ENCODE measurements at regions not wholly inside any gene's neighbourhood (a gene's known extent, or its start where the extent isn't known, plus 50 kb on each side); places are given as distances from the start of the nearest gene placed in this dataset.
"Not testable (repeated sequence)": the region's sequence is repeated elsewhere in the genome, so short reads cannot be mapped to it uniquely, and the experiment has no call there.

DNA sequence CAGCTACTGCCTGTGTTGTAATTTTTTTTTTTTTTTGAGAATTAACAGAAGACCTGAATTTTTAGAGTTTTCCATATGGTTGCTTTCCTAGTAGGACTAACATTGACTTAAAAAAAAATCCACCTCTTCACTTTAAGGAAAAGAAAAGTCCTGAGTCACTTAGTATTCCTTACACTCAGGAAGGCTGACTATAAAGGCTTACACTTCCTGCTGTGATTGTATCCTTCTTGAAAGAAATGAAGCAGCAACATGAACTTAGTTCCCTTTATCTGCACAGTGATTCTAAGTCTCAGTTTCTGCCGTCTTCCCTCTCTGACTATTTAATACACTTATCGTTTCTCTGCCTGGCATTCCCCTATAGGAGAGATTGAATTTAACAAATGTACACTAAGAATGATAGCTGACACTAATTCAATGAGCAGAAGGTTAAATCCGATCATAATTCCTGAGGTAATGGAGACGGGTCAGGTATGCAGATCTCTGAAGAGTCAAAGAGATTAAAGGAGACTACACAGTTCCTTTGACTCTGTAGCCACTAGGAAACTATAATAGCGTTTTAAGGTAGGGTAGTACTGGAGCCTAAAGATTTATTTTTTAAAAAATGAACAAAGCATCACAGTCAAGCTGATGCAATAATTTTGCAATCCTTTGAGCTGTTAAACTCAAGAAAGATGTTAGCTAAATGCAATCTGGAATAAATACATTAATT lies 185.1 kb upstream of the ELAVL2 start:
- no peak for TF ChIP-seq POLR2A (IDR thresholded peaks at IDR 0.05)
- TF ChIP-seq, protein P1, sequence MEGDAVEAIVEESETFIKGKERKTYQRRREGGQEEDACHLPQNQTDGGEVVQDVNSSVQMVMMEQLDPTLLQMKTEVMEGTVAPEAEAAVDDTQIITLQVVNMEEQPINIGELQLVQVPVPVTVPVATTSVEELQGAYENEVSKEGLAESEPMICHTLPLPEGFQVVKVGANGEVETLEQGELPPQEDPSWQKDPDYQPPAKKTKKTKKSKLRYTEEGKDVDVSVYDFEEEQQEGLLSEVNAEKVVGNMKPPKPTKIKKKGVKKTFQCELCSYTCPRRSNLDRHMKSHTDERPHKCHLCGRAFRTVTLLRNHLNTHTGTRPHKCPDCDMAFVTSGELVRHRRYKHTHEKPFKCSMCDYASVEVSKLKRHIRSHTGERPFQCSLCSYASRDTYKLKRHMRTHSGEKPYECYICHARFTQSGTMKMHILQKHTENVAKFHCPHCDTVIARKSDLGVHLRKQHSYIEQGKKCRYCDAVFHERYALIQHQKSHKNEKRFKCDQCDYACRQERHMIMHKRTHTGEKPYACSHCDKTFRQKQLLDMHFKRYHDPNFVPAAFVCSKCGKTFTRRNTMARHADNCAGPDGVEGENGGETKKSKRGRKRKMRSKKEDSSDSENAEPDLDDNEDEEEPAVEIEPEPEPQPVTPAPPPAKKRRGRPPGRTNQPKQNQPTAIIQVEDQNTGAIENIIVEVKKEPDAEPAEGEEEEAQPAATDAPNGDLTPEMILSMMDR (IDR thresholded peaks at IDR 0.05), result no peak
- H3K4me3 ChIP-seq (ENCODE audit: low read depth, poor library complexity, severe bottlenecking), result no peak overlapping the region
- intact Hi-C loops (cut with DNase I; ENCODE audit: low total_unique reads), result loop anchor here (5.0 kb wide), 1 partner anchor 1116 kb away; no protein-coding TSS in a partner anchor
- DNase-seq (ENCODE audit: low spot score in 2 of 2), result no peak
- WGBS, 2 donors, result 65 to 69% methylated on average over 5 of the region's 5 CpGs

DNA sequence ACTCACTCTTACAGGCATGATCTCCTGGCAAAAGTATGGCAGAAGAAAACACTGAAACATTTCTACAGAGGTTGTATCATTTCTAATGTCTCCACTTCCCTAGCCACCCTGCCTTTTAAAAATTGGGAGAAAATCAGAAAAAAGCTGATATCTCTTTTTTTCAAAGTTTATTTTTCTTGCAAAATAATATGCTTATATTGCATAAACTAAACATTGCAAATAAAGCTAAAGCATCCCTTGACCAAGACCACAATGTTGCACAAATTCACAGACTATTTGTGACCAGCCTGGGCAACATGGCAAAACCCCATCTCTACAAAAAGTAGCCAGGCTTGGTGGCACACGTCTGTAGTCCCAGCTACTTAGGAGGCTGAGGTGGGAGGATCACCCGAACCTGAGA lies 183.3 kb upstream of the ELAVL2 start:
- intact Hi-C loops (cut with DNase I; ENCODE audit: low total_unique reads), result no loop called here
- H3K4me3 ChIP-seq (ENCODE audit: low read depth, poor library complexity, severe bottlenecking), result no peak overlapping the region
- WGBS, 2 donors, result 80 to 81% methylated on average over 2 of the region's 2 CpGs
- DNase-seq (ENCODE audit: low spot score in 2 of 2), result no peak
- no peak for TF ChIP-seq POLR2A (IDR thresholded peaks at IDR 0.05)
- TF ChIP-seq, protein P1 (IDR thresholded peaks at IDR 0.05), result no peak

DNA sequence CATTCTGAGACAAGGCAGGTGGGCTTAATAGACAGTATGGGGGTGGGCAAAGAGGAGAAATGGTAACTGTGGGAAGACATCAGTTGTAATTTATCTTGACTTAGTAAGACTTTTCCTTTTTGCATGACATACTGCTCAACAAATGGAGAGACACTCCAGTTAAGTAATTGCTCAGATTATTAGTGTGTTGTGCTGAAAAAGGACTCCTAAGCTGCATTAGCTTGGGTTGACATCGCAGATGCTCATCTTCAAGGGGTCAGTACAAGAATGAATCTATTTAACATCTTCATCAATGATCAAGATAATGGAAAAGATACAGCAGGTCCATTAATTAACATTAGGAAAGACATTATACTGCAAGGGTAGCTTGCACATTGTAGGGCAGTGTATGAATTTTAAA lies 181.1 kb upstream of the ELAVL2 start:
- 91 to 97% methylated on average over 1 of the region's 1 CpG for WGBS, 2 donors
- DNase-seq (ENCODE audit: low spot score in 2 of 2), result no peak
- intact Hi-C loops (cut with DNase I; ENCODE audit: low total_unique reads), result no loop called here
- TF ChIP-seq, protein P1 (IDR thresholded peaks at IDR 0.05), result no peak
- no peak for TF ChIP-seq POLR2A (IDR thresholded peaks at IDR 0.05)
- no peak overlapping the region for H3K4me3 ChIP-seq (ENCODE audit: low read depth, poor library complexity, severe bottlenecking)

DNA sequence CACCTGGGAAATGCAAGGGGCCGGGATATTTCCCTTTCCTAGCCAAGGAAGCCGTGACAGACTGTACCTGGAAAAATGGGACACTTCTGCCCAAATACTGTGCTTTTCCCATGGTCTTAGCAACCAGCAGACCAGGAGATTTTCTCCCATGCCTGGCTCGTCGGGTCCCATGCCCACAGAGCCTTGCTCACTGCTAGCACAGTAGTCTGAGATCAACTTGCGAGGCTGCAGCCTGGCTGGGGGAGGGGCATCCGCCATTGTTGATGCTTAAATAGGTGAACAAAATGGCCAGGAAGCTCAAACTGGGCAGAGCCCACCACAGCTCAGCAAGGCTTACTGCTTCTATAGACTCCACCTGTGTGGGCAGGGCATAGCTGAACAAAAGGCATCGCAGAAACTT lies 165.8 kb upstream of the ELAVL2 start:
- DNase-seq (ENCODE audit: low spot score in 2 of 2); intact Hi-C loops (cut with DNase I; ENCODE audit: low total_unique reads); H3K4me3 ChIP-seq (ENCODE audit: low read depth, poor library complexity, severe bottlenecking): not testable (repeated sequence)
- 93 to 98% methylated on average over 7 of the region's 7 CpGs for WGBS, 2 donors

DNA sequence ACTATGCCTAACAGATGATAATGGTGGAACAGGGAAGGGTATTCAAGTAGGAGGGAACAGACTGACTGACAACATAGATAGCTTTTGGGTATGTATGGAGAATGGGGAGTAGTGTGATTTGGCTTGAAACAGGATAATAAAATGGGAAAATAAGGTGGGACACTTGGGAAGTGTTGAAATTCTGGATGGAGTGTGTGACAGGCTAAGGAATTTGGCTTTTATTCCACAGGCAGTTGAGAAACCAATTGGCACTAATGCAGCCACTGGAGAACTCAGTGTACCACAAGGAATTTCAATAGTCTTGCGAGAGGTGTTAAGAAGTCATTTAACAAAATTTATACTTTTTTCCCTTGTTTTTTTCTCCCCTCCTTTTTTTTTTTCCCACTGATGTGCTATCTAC lies 153.5 kb upstream of the ELAVL2 start:
- intact Hi-C loops (cut with DNase I; ENCODE audit: low total_unique reads), result no loop called here
- no peak overlapping the region for H3K4me3 ChIP-seq (ENCODE audit: low read depth, poor library complexity, severe bottlenecking)
- TF ChIP-seq, protein P1 (IDR thresholded peaks at IDR 0.05), result no peak
- no peak for TF ChIP-seq POLR2A (IDR thresholded peaks at IDR 0.05)
- WGBS, 2 donors, result 54 to 62% methylated on average over 1 of the region's 1 CpG
- DNase-seq (ENCODE audit: low spot score in 2 of 2), result no peak

DNA sequence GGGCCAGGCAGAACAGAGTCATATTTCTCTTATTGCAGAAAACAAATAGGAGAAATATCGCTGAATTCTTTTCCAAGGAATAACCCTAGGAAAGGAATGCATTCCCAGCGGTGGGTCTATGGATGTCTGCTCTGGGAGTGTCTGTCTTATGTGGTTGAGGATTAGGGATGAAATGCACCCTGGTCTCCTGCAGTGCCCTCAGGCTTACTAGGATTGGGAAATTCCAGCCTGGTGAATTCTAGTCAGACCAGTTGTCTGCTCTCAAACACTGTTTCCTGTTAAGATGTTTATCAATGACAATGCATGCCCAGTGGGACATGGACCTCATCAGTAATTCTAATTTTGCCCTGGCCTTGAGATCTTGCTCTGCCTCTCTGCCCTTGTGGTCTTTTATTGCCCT lies 136.1 kb upstream of the ELAVL2 start:
- DNase-seq (ENCODE audit: low spot score in 2 of 2), result no peak
- WGBS, 2 donors, result 73 to 82% methylated on average over 2 of the region's 2 CpGs
- intact Hi-C loops (cut with DNase I; ENCODE audit: low total_unique reads), result no loop called here
- TF ChIP-seq POLR2A (IDR thresholded peaks at IDR 0.05), result no peak
- TF ChIP-seq, protein P1 (IDR thresholded peaks at IDR 0.05), result no peak
- H3K4me3 ChIP-seq (ENCODE audit: low read depth, poor library complexity, severe bottlenecking), result no peak overlapping the region

Measured in lower leg skin (tissue), 4 donors.